ENCODE measurements at regions not wholly inside any gene's neighbourhood (a gene's known extent, or its start where the extent isn't known, plus 50 kb on each side); places are given as distances from the start of the nearest gene placed in this dataset.

DNA sequence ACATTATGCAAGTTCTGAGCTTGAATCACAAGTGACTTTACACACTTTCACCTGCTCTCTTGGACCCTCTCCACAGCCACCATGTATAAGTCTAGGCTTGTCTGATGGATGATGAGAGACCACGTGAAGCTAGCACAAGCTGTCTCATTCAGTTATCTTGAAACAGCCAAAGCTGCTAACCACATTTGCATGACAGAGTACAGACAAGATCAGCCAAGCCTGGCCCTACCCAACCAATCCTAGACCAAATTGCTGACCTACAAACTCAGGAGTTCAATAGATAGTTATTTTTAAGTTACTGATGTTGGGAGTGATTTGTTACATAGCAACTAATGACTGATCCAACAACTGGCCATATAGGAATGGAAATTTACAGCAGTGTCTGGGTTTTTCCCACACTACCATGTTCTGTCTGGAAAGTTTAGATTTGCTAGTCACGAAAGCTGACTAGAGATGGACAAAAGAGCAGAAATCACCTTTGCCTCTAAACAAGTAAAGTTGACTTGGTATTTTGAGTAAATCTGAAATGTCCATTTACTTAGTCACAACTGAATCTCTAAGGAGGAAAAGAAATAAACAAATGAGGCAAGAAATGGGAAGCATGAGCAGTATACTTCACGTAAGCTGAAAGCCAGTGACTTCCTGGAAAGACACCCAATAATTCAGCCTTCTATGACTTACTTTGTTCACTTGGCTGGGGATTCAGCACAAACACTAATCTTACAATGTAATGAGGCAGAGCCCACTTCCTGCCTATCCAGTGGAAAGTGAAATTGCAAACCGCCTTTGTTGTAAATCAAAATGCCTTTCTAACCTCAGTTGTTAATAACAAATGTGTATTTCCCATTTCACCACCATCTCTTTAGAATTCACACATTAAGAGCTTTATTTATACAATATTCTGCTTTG is 101.7 kb downstream of the FAM181B start:
- dilution Hi-C loops (cut with MboI; ENCODE audit: extremely low pct_ligation_motif_present, low sequenced_read_pairs), result no loop called here
- DNase-seq (ENCODE audit: low read depth, low spot score), result no peak
- H4K20me1 ChIP-seq (replicated peaks; ENCODE audit: control insufficient read depth, extremely low read depth, insufficient read depth, low read length), result no peaks in the 10 kb centered on the region
- no peaks in the 10 kb centered on the region for H3K79me2 ChIP-seq (ENCODE audit: control insufficient read depth, insufficient read depth, low read length)
- intact Hi-C loops (cut with micrococcal nuclease), result no loop called here
- TF ChIP-seq EZH2 (IDR thresholded peaks at IDR 0.05; ENCODE audit: borderline replicate concordance, low read depth, low read length, severe bottlenecking) (no peak), MAX (IDR thresholded peaks at IDR 0.05; ENCODE audit: insufficient read depth, insufficient read length) (no peak), CTCF (IDR thresholded peaks at IDR 0.05; ENCODE audit: extremely low read depth in 1 of 2, insufficient read depth in 1 of 2, low read depth in 1 of 2, low read length in 2 of 2) (no peak), FOS (IDR thresholded peaks at IDR 0.05; ENCODE audit: borderline replicate concordance, insufficient read depth, low read length) (no peak), MYC (IDR thresholded peaks at IDR 0.05; ENCODE audit: low read depth, low read length) (no peak), POLR2A (IDR thresholded peaks at IDR 0.05; ENCODE audit: low read depth, low read length) (no peak), JUN (IDR thresholded peaks at IDR 0.05; ENCODE audit: borderline replicate concordance, insufficient read depth, insufficient read length, low read depth) (no peak), GATA2 (IDR thresholded peaks at IDR 0.05; ENCODE audit: insufficient read depth, insufficient read length, low read depth, low read length) (no peak), POLR2AphosphoS5 (IDR thresholded peaks at IDR 0.05; ENCODE audit: insufficient read depth, low read depth, low read length) (no peak)
- H3K4me2 ChIP-seq (ENCODE audit: insufficient read depth, low read length), result no peak overlapping the region
- ChIA-PET POLR2A (no interaction called here), CTCF (no interaction called here)
- H3K9ac ChIP-seq (replicated peaks; ENCODE audit: extremely low read depth, insufficient read depth, low read length), result no peak overlapping the region
- BruUV-seq (replicated peaks), result no TSS peak
- no peak for FAIRE-seq
- H3K4me3 ChIP-seq (replicated peaks in 1 of 3; ENCODE audit: insufficient read depth in 1 of 3, low read depth in 1 of 3, low read length in 3 of 3), result no peak overlapping the region
- H3K27ac ChIP-seq (ENCODE audit: insufficient read depth, low read depth, low read length), result no peak overlapping the region
- no peaks in the 10 kb centered on the region for H3K27me3 ChIP-seq (ENCODE audit: control insufficient read depth in 2 of 2, insufficient read depth in 2 of 2, low read length in 2 of 2)
- no peaks in the 10 kb centered on the region for H3K36me3 ChIP-seq (ENCODE audit: control insufficient read depth in 2 of 2, extremely low read depth in 1 of 2, insufficient read depth in 2 of 2, low read length in 2 of 2)
- no peaks in the 10 kb centered on the region for H3K9me1 ChIP-seq (replicated peaks; ENCODE audit: control insufficient read depth, extremely low read depth, insufficient read depth, low read length)
- H2AFZ ChIP-seq (ENCODE audit: low read depth, low read length), result no peak overlapping the region
- no peaks in the 10 kb centered on the region for H3K4me1 ChIP-seq (ENCODE audit: control insufficient read depth, extremely low read depth, insufficient read depth, low read length)
- no peaks in the 10 kb centered on the region for H3K9me3 ChIP-seq (replicated peaks; ENCODE audit: control insufficient read depth, insufficient read depth, low read length)
